ENCODE measurements at regions not wholly inside any gene's neighbourhood (a gene's known extent, or its start where the extent isn't known, plus 50 kb on each side); places are given as distances from the start of the nearest gene placed in this dataset.

DNA sequence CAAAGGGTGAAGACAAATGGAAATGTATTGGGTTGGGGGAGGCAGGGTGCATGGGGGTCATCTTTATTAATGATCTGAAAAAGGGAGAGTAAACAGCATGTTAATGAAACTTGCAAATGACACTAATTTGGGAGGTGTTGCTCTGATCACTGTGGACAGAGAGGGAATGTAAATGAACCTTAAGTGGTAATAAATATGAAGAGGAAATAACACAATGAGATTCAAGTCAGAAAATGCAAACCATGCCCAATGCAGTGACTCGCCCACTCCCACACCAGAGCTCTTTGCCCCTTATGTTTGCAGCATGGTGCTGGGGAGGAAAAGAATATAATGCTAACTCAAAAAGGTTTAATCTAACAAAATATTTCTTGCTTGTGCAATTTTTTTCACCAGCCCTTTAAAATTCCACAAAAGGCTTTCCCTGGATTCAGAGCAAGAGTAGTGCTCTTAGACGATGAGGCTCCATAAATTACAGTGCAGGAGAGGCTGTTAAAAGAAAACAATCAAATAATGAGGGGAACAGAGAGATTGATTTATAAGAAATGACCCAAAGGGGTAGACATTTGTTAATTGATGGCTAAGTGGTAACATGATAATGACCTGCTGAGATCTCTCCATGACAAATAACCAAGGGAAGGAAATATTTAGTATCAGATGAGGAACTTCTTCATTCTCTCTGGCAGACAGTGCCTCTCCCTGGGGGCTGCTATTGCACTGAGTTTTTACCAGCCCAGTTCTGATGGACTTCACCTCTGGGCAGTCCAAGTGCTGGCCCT lies 210.0 kb upstream of the PPP2R3A start:
- DNase-seq = no peak

DNA sequence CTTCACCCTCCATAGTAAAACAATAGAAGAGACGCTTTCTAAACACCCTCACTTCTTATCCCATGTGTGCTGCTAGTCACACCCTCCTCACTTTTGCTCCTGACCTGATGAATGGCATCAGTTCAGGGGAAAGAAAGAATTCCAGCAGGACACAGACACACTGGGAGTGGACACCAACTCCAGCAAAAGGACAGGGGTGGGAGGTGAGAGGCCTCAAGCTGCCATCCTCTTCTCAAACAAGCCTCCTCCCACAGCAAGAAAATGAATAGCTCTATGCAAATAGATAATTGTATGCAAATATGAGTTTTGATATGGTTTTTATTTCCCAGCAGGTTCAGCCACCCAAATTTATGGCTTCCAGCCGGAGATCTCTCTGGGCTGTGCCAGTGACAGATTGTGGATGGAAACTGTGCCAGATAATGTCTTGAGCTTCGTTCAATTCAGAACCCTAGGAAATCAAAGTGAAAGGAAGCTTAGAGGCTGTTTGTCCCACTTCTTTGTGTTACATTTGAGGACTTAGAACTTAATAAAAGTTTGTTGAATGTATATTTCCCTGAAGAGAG lies 209.3 kb upstream of the PPP2R3A start:
- no peak for DNase-seq

DNA sequence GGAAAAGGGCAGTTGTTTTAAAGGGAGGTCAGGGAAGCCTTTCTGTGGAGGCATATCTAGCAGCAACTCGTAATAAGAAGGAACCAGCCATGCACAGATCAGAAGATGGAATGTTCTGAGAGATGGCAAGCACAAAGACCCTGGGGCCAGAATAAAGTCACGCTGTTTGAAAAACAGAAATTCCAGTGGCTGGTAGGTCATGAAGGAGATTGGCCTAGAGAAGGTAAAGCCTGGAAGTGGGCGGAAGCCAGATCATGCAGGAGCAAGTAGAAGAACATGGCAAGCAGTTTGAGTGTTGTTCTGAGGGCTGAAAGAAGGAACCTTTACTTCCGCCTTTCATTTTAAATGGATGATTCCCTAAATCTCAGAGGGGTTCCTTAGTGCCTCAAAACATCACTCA lies 208.1 kb upstream of the PPP2R3A start:
- DNase-seq = no peak

DNA sequence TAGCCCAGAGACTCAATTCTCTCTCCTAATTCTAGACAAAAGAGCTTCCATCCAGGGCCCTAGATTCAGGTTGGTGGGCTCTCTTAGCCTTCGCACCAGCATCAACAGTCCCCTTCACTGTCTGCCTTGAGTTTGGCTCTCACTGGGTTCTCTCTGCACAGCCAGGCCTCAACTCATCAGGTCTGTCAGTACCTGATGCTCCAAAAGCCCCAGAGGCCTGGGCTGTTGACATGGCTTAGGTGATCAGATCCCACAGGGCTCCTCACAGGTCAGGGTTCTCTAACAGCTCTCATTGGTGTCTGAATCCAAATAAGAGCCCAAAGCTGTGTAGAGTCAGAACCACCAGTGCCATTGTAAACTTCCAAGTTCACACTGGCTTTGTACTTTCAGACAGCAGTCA lies 206.6 kb upstream of the PPP2R3A start:
- no peak for DNase-seq

GRCh38 chr3:135759651-135760050 lies 205.9 kb upstream of the PPP2R3A start:
- no peak for DNase-seq

DNA sequence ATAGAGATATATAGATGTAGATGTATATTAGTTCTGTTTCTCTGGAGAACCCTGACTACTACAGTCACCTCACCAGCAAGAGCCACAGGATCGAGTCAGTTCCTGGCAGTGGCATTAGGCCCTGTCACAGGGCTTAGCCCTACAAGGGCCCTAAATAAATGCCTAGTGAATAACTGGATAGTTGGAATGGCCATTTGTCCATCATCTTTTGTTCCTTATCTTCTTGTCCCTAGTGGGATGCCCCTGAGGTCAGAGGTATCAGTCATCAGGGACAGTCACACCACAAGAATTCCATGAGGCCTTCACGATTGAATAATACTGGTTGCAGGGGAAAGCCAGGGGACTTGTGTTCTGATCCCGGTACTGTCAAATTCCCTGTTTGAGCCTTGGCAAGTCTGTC lies 204.9 kb upstream of the PPP2R3A start:
- DNase-seq = no peak

DNA sequence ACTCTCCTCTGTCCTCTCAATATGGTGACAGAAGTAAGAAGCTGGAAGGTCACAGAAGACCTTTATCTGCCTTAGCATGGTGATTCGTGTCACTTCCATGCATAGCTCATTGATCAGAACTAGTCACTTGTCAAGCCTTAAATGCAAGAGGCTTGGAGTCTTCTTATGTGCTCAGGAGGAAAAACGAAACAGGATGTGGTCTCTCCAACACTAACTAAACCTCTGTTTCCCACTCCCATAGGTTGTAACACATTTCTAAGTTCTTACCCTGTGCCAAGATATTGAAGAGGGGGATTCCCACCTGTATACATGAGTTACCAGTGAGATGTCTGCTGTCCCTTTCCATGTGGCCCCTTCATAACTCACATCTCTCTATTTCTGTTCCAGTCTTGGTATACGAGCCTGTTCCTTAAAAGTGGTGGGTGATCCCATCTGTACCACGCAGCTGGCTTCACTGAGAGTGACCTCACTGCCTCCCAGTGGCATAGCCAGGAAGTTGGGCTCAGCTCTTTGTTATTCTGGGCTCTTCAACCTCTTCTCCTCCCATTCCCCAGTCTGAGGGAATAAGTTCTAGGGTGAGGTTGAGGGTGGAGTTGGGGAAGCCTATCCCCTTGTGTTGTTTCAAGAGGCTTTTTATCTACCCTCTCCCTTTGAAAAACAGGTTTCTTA lies 203.2 kb upstream of the PPP2R3A start:
- no peak for DNase-seq

DNA sequence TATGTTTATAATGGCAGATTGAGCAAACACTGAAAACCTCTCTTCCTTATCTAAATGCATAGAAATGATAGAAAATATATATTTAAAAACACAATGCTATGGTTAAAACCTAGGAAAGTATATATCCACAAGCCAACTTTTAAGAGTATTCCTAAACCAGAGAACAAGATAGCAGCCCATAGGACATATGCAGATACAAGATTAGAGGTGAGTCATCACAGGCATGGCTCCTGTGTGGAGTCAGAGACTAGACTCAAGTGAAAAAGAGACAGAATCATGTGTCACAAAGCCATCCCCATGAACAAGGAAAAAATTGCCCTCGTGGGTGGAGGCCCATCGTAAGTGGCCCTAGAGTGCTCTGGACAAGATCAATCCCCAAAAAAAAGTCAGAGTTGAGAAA lies 199.4 kb upstream of the PPP2R3A start:
- no peak for DNase-seq

DNA sequence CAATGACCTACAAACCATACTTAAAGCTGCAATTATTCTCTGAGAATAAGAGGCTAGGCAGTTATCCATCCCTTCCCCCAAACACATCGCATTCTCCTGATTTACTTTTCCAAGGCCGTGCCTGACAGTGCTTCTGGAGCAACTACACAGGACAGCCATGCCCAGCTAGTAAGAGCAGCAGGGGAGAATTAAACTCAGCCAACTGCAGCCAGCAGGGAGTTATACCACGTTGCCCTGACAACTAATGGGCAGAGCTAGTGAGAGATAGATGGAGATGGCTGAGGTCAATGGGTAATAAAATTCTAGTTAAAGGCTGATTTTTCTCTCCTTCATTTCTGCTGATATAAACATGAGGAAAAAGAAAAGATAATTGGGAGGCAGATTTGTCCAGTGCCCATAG lies 193.8 kb upstream of the PPP2R3A start:
- DNase-seq = no peak

DNA sequence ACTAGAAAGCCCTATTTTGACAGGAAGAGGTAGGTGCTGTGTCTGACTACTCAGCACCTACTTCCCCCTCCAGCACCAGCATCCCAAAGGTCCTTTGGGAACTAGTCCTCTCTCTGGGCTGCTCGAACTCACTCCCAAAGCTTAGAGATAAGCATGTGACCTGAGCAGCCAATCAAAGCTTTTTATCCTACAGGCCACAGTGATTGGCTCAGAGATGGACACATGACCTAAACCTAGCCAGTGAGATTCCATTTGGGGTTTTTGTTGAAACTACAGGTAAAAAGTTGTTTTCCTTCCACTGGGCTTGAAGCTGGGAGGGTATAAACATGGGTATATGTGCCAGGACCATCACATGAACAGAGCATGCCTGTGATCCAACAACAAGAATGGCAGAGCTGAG lies 186.5 kb upstream of the PPP2R3A start:
- no peak for DNase-seq

GRCh38 chr3:135779590-135780235 lies 185.8 kb upstream of the PPP2R3A start:
- DNase-seq = no peak

GRCh38 chr3:135781026-135781815 lies 184.3 kb upstream of the PPP2R3A start:
- no peak for DNase-seq

GRCh38 chr3:135784557-135784956 lies 181.0 kb upstream of the PPP2R3A start:
- DNase-seq = no peak

- DNase-seq = no peak
Measured at GRCh38 chr3:135788146-135788545, 177.4 kb upstream of the PPP2R3A start.

- DNase-seq = no peak
Measured at GRCh38 chr3:135788978-135789377, 176.6 kb upstream of the PPP2R3A start.

- no peak for DNase-seq
Measured at GRCh38 chr3:135792174-135792573, 173.4 kb upstream of the PPP2R3A start.

- DNase-seq = no peak
Measured at GRCh38 chr3:135792858-135793475, 172.6 kb upstream of the PPP2R3A start.

- DNase-seq = no peak
Measured at GRCh38 chr3:135800071-135800549, 165.4 kb upstream of the PPP2R3A start.

GRCh38 chr3:135801018-135801417 lies 164.5 kb upstream of the PPP2R3A start:
- DNase-seq = no peak

- DNase-seq = no peak
Measured at GRCh38 chr3:135802171-135802570, 163.4 kb upstream of the PPP2R3A start.

DNA sequence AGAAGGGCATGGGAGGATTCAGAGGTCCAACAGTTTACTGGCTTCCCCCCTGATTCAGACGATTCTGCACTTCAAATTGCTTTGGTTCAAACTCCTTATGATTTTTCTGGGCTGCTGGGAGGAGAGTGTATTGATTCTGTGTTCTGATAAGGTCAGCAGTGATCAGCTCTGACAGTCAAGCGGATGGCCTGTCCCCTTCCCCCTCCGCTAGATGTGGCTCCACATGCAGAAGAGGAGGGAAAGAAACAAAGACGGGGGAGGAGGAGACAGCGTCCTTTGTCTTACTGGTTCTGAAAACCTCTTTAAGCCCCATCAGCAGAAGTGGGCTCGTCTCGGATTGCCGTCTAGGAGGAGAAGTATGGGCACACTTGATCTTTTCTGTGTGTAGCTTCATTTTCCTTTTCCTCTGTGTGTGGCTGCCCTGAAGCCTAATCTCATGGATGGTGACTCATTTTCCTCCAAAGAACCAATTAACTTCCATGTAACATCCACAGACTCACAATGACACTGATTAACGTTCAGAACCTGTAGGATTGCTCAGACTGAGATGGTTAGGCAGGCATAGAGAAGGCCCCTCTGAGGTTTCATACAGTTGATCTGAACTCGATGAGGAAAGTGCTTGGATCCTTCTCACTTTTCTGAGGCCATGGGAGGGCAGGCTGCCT lies 162.4 kb upstream of the PPP2R3A start:
- no peak for DNase-seq

DNA sequence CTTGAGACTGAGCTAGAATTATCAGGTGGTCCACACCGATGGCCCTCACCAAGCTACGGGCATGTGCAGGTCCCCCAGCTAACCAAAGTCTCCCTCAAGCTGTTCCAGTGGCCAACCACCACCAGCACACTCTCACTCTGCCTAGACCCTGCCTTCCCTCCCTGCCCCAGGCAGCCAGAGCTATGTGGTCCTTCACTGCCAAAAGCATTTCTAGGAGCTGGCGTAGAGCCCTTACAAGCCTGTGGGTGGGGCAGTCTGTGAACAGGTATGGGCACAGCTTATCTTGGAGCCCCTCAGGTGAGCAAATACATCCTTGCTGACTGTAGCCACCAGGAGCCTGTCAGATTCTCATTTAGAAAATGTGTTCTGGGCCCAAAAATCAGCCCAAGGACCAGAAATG lies 159.8 kb upstream of the PPP2R3A start:
- DNase-seq = no peak
